Spleen (tissue), 11 donors: ENCODE measurements at regions not wholly inside any gene's neighbourhood (a gene's known extent, or its start where the extent isn't known, plus 50 kb on each side); places are given as distances from the start of the nearest gene placed in this dataset.

ENCODE experiments used
- DNase-seq: peaks from one replicate; pipeline ENCODE4 v3.0.0-alpha.2; 2020
- H3K27ac ChIP-seq, 8 donors: fragments of 200-600 bp; sonication (generic) in 7 of 8; 1 replicate in 4 of 8; 2 replicates in 4 of 8; pipeline versions ENCODE4 v1.5.0 to v1.8.0; 2016 to 2021; ENCODE audit warnings: inconsistent platforms in 4 of 8, mild to moderate bottlenecking in 4 of 8, moderate library complexity in 1 of 8
- H3K27me3 ChIP-seq, 7 donors: fragments of 200-600 bp; sonication (generic) in 6 of 7; replicated peaks in 1 of 7; 1 replicate in 4 of 7; 2 replicates in 3 of 7; pipeline versions ENCODE4 v1.5.0 to v1.8.0; 2016 to 2021; ENCODE audit warnings: inconsistent platforms in 3 of 7, mild to moderate bottlenecking in 1 of 7
- H3K36me3 ChIP-seq, 6 donors: fragments of 200-600 bp; sonication (generic) in 5 of 6; 1 replicate in 4 of 6; 2 replicates in 2 of 6; pipeline versions ENCODE4 v1.5.0 to v1.8.0; 2016 to 2021; ENCODE audit warnings: inconsistent platforms in 2 of 6
- H3K4me1 ChIP-seq, 6 donors: fragments of 200-600 bp; sonication (generic) in 5 of 6; 1 replicate in 3 of 6; 2 replicates in 3 of 6; pipeline versions ENCODE4 v1.5.0 to v1.8.0; 2016 to 2021; ENCODE audit warnings: inconsistent platforms in 3 of 6
- H3K4me3 ChIP-seq, 8 donors: fragments of 200-600 bp; sonication (generic) in 7 of 8; 1 replicate in 4 of 8; 2 replicates in 4 of 8; pipeline versions ENCODE4 v1.5.0 to v1.8.0; 2016 to 2021; ENCODE audit warnings: inconsistent platforms in 4 of 8, mild to moderate bottlenecking in 4 of 8, moderate library complexity in 2 of 8
- H3K9me3 ChIP-seq, 8 donors: fragments of 200-600 bp; sonication (generic) in 7 of 8; 1 replicate in 4 of 8; 2 replicates in 4 of 8; pipeline versions ENCODE4 v1.5.0 to v1.8.0; 2016 to 2021; ENCODE audit warnings: inconsistent platforms in 4 of 8
- POLR2A ChIP-seq, 3 donors: fragments of 450-650 bp; IDR thresholded peaks; one replicate each; pipeline ENCODE4 v1.5.1; 2017; ENCODE audit warnings: antibody characterized with exemption in 3 of 3, mild to moderate bottlenecking in 1 of 3
- POLR2AphosphoS5 ChIP-seq, 3 donors: sonication (generic); formaldehyde crosslinking; IDR thresholded peaks; one replicate each; pipeline ENCODE4 v1.5.1; 2017; ENCODE audit warnings: antibody characterized with exemption in 3 of 3
- WGBS, 5 donors: extraction: QIAGEN DNeasy Blood & Tissue Kit in 3 of 5; methylation state at CpG; one replicate each; pipeline versions ENCODE4 v1.1.5 to v1.1.7; 2013 to 2018; 5-methylcytosine and 5-hydroxymethylcytosine counted together
- intact Hi-C: fragments of 100-400 bp; cut with DNase I; formaldehyde crosslinking; loops from one replicate; pipeline ENCODE4 v1.15.0; 2023; ENCODE audit warnings: low total_unique reads
- TF ChIP-seq, protein P1 (sequence below), 11 experiments: fragments of 200-600 bp in 7 of 11; fragments of 450-650 bp in 4 of 11; sonication (generic) in 4 of 11; IDR thresholded peaks in 8 of 11; conservative IDR thresholded peaks in 3 of 11; 1 replicate in 7 of 11; 2 replicates in 4 of 11; pipeline versions ENCODE4 v1.4.0 to v1.8.0; 2016 to 2021; ENCODE audit warnings: antibody characterized with exemption in 11 of 11, inconsistent platforms in 4 of 11, mild to moderate bottlenecking in 1 of 11
- donor health status: healthy with polysubstance abuse.
- donor health status: DM: no; HTN: no; CAD: no; lungs with moderate emphysema.
- donor health status: DM: no; HTN: no; CAD: no.
- donor health status: Bipolar disorder and iron deficiency.
- donor health status: healthy.
- donor health status: DM: no; HTN: no; CAD: no.
- donor health status: DM: yes; HTN: yes; CAD: no.

DNA sequence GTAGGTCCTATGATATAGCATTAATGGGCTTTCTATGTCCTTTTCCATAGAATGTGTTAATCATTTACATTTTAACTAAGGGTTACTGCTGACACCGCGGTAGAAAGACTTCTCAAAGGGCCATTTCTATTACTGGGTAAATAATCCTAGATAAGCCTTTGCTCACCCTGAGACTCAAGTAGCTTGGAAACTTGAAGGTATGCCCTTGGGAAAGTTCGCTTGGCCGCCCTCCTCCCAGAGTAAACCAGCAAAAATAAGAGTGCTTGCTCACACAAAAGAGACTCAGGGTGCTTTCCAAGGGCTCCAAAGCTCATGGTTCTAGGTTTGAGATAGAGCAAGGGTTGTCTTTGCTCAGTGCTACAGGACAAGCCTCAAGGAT, 85.8 kb upstream of the TMPRSS2 start:
- H3K4me3 ChIP-seq: no peak overlapping the region
- H3K27me3 ChIP-seq: peaks cover 0 to 6% (median 0%) of the 10 kb centered on the region in 7 donors
- no peaks in the 10 kb centered on the region for H3K4me1 ChIP-seq
- H3K9me3 ChIP-seq: peaks cover 0 to 6% (median under 1%) of the 10 kb centered on the region in 8 donors
- no peaks in the 10 kb centered on the region for H3K36me3 ChIP-seq
- no peak overlapping the region for H3K27ac ChIP-seq
- TF ChIP-seq POLR2A (IDR thresholded peaks at IDR 0.05) (no peak), POLR2AphosphoS5 (IDR thresholded peaks at IDR 0.05) (no peak)
- TF ChIP-seq, protein P1, sequence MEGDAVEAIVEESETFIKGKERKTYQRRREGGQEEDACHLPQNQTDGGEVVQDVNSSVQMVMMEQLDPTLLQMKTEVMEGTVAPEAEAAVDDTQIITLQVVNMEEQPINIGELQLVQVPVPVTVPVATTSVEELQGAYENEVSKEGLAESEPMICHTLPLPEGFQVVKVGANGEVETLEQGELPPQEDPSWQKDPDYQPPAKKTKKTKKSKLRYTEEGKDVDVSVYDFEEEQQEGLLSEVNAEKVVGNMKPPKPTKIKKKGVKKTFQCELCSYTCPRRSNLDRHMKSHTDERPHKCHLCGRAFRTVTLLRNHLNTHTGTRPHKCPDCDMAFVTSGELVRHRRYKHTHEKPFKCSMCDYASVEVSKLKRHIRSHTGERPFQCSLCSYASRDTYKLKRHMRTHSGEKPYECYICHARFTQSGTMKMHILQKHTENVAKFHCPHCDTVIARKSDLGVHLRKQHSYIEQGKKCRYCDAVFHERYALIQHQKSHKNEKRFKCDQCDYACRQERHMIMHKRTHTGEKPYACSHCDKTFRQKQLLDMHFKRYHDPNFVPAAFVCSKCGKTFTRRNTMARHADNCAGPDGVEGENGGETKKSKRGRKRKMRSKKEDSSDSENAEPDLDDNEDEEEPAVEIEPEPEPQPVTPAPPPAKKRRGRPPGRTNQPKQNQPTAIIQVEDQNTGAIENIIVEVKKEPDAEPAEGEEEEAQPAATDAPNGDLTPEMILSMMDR (IDR thresholded peaks at IDR 0.05 in 8 of 11, conservative IDR thresholded peaks at IDR 0.05 in 3 of 11): no peak
- DNase-seq: no peak
- 80 to 85% (median 80%) methylated on average over 4 of the region's 4 CpGs for WGBS, 5 donors
- intact Hi-C loops: no loop called here

GRCh38 chr21:41593051-41593759, 85.2 kb upstream of the TMPRSS2 start:
- Histone ChIP-seq H3K27ac (no peak overlapping the region), H3K27me3 (peaks cover 0 to 4% (median 0%) of the 10 kb centered on the region in 7 donors), H3K4me3 (no peak overlapping the region), H3K36me3 (no peaks in the 10 kb centered on the region), H3K9me3 (peaks cover 0 to 12% (median 4%) of the 10 kb centered on the region in 8 donors), H3K4me1 (no peaks in the 10 kb centered on the region)
- 79 to 88% (median 85%) methylated on average over 9 to 12 of the region's 12 CpGs for WGBS, 5 donors
- no peak for DNase-seq
- intact Hi-C loops: no loop called here
- TF ChIP-seq POLR2A (IDR thresholded peaks at IDR 0.05) (no peak), POLR2AphosphoS5 (IDR thresholded peaks at IDR 0.05) (no peak)
- TF ChIP-seq, protein P1 (IDR thresholded peaks at IDR 0.05 in 8 of 11, conservative IDR thresholded peaks at IDR 0.05 in 3 of 11): no peak

- DNase-seq: no peak
- Histone ChIP-seq H3K4me3 (no peak overlapping the region), H3K4me1 (no peaks in the 10 kb centered on the region), H3K27me3 (no peaks in the 10 kb centered on the region), H3K27ac (no peak overlapping the region), H3K9me3 (peaks cover 0 to 25% (median 18%) of the 10 kb centered on the region in 8 donors), H3K36me3 (no peaks in the 10 kb centered on the region)
- TF ChIP-seq, protein P1 (IDR thresholded peaks at IDR 0.05 in 8 of 11, conservative IDR thresholded peaks at IDR 0.05 in 3 of 11): no peak
- TF ChIP-seq POLR2A (IDR thresholded peaks at IDR 0.05): no peak
- no peak for TF ChIP-seq POLR2AphosphoS5 (IDR thresholded peaks at IDR 0.05)
- intact Hi-C loops: no loop called here
- WGBS, 5 donors: 92 to 95% (median 94%) methylated on average over 9 to 10 of the region's 10 CpGs
Measured at GRCh38 chr21:41589620-41590175, 81.7 kb upstream of the TMPRSS2 start.

- 89 to 100% (median 91%) methylated on average over 1 to 2 of the region's 2 CpGs for WGBS, 5 donors
- TF ChIP-seq POLR2AphosphoS5 (IDR thresholded peaks at IDR 0.05) (no peak), POLR2A (IDR thresholded peaks at IDR 0.05) (no peak)
- TF ChIP-seq, protein P1 (IDR thresholded peaks at IDR 0.05 in 8 of 11, conservative IDR thresholded peaks at IDR 0.05 in 3 of 11): no peak
- intact Hi-C loops: no loop called here
Measured at GRCh38 chr21:41589131-41589530, 81.2 kb upstream of the TMPRSS2 start.

More at GRCh38 chr21:41589131-41589530, 81.2 kb upstream of the TMPRSS2 start:
- Histone ChIP-seq H3K36me3 (no peaks in the 10 kb centered on the region), H3K9me3 (peaks cover 0 to 25% (median 18%) of the 10 kb centered on the region in 8 donors), H3K4me3 (no peak overlapping the region), H3K4me1 (no peaks in the 10 kb centered on the region), H3K27ac (no peak overlapping the region), H3K27me3 (no peaks in the 10 kb centered on the region)
- DNase-seq: no peak
